Upper lobe of right lung (tissue), 1 donor: ENCODE measurements at regions not wholly inside any gene's neighbourhood (a gene's known extent, or its start where the extent isn't known, plus 50 kb on each side); places are given as distances from the start of the nearest gene placed in this dataset.
A peak's percentile ranks its signal among the peaks of the same experiment; 100 is the strongest.

ENCODE experiments used
- ATAC-seq: fragments of 200-7000 bp; cut with Tn5 transposase; one replicate; pipeline ENCODE4 v1.9.1; 2020; ENCODE audit warnings: mild to moderate bottlenecking, moderate library complexity
- DNase-seq: peaks from one replicate; pipeline ENCODE4 v3.0.0-alpha.2; 2020
- H3K27ac ChIP-seq: fragments of 200-600 bp; one replicate; pipeline ENCODE4 v1.8.0; 2022
- H3K27me3 ChIP-seq: fragments of 200-600 bp; one replicate; pipeline ENCODE4 v1.8.0; 2022; ENCODE audit warnings: mild to moderate bottlenecking
- H3K36me3 ChIP-seq: fragments of 200-600 bp; one replicate; pipeline ENCODE4 v1.8.0; 2022
- H3K4me1 ChIP-seq: fragments of 200-600 bp; one replicate; pipeline ENCODE4 v1.8.0; 2022
- H3K4me3 ChIP-seq: fragments of 200-600 bp; one replicate; pipeline ENCODE4 v1.8.0; 2022; ENCODE audit warnings: mild to moderate bottlenecking
- H3K9me3 ChIP-seq: fragments of 200-600 bp; one replicate; pipeline ENCODE4 v1.8.0; 2022
- CTCF ChIP-seq: fragments of 200-600 bp; IDR thresholded peaks from one replicate; pipeline ENCODE4 v1.8.0; 2022; ENCODE audit warnings: antibody characterized with exemption
- intact Hi-C: fragments of 100-400 bp; cut with DNase I; formaldehyde crosslinking; loops from one replicate; pipeline ENCODE4 v1.11.0; 2022
- donor health status: DM: no; HTN: yes; CAD: no; lungs with severe emphysema.

- no peaks in the 10 kb centered on the region for H3K9me3 ChIP-seq
- no peak for TF ChIP-seq CTCF
- DNase-seq (no peak), ATAC-seq (no peak)
- no peak overlapping the region for H3K4me3 ChIP-seq
- intact Hi-C loops = no loop called here
- no peaks in the 10 kb centered on the region for H3K27me3 ChIP-seq
- H3K27ac ChIP-seq = no peak overlapping the region
- H3K4me1 ChIP-seq = no peaks in the 10 kb centered on the region
- H3K36me3 ChIP-seq = no peaks in the 10 kb centered on the region
Measured at GRCh38 chr13:84413016-84413415, 530.7 kb upstream of the SLITRK1 start.

GRCh38 chr13:84405286-84405685, 523.0 kb upstream of the SLITRK1 start:
- H3K36me3 ChIP-seq = no peaks in the 10 kb centered on the region

GRCh38 chr13:84400706-84401105, 518.4 kb upstream of the SLITRK1 start:
- Histone ChIP-seq H3K4me3 (no peak overlapping the region), H3K27me3 (no peaks in the 10 kb centered on the region), H3K4me1 (no peaks in the 10 kb centered on the region), H3K9me3 (no peaks in the 10 kb centered on the region), H3K36me3 (no peaks in the 10 kb centered on the region), H3K27ac (no peak overlapping the region)
- intact Hi-C loops = no loop called here
- DNase-seq = no peak
- no peak for TF ChIP-seq CTCF
- ATAC-seq = no peak

More at GRCh38 chr13:84405286-84405685, 523.0 kb upstream of the SLITRK1 start:
- Histone ChIP-seq H3K4me1 (no peaks in the 10 kb centered on the region), H3K27me3 (no peaks in the 10 kb centered on the region), H3K4me3 (no peak overlapping the region), H3K9me3 (no peaks in the 10 kb centered on the region), H3K27ac (no peak overlapping the region)
- TF ChIP-seq CTCF = no peak
- DNase-seq (no peak), ATAC-seq (no peak)
- intact Hi-C loops = no loop called here

GRCh38 chr13:84399320-84400085, 517.2 kb upstream of the SLITRK1 start:
- Histone ChIP-seq H3K9me3 (no peaks in the 10 kb centered on the region), H3K36me3 (no peaks in the 10 kb centered on the region), H3K4me3 (no peak overlapping the region), H3K4me1 (no peaks in the 10 kb centered on the region), H3K27ac (no peak overlapping the region), H3K27me3 (no peaks in the 10 kb centered on the region)
- no peak for TF ChIP-seq CTCF
- ATAC-seq = peak; percentile 13
- no peak for DNase-seq
- intact Hi-C loops = no loop called here

- Histone ChIP-seq H3K4me3 (no peak overlapping the region), H3K27me3 (no peaks in the 10 kb centered on the region), H3K27ac (no peak overlapping the region), H3K4me1 (no peaks in the 10 kb centered on the region), H3K36me3 (no peaks in the 10 kb centered on the region), H3K9me3 (no peaks in the 10 kb centered on the region)
- ATAC-seq = no peak
- intact Hi-C loops = no loop called here
- no peak for TF ChIP-seq CTCF
- no peak for DNase-seq
Measured at GRCh38 chr13:84393981-84394625, 511.8 kb upstream of the SLITRK1 start.
